Osteocyte (in vitro differentiated cells): ENCODE measurements at regions not wholly inside any gene's neighbourhood (a gene's known extent, or its start where the extent isn't known, plus 50 kb on each side); places are given as distances from the start of the nearest gene placed in this dataset.

Experiments used
- DNase-seq: peaks from one replicate; pipeline ENCODE4 v3.0.0; 2021; ENCODE audit warnings: mixed read lengths; ENCODE audit not compliant: unreplicated experiment; ENCODE audit errors: extremely low spot score
- H3K27ac Mint-ChIP-seq: one replicate; pipeline ENCODE4 v1.8.0; 2021; ENCODE audit warnings: mild to moderate bottlenecking, mixed read lengths; ENCODE audit not compliant: unreplicated experiment
- H3K27me3 Mint-ChIP-seq: one replicate; pipeline ENCODE4 v1.8.0; 2021; ENCODE audit warnings: mixed read lengths; ENCODE audit not compliant: unreplicated experiment
- H3K36me3 Mint-ChIP-seq: one replicate; pipeline ENCODE4 v1.8.0; 2021; ENCODE audit warnings: mixed read lengths; ENCODE audit not compliant: unreplicated experiment
- H3K4me1 Mint-ChIP-seq: one replicate; pipeline ENCODE4 v1.8.0; 2021; ENCODE audit warnings: mixed read lengths; ENCODE audit not compliant: unreplicated experiment
- H3K4me3 Mint-ChIP-seq: one replicate; pipeline ENCODE4 v1.8.0; 2021; ENCODE audit warnings: mild to moderate bottlenecking, moderate library complexity, mixed read lengths; ENCODE audit not compliant: unreplicated experiment
- H3K9me3 Mint-ChIP-seq: one replicate; pipeline ENCODE4 v1.8.0; 2021; ENCODE audit warnings: mixed read lengths; ENCODE audit not compliant: unreplicated experiment
- CTCF ChIP-seq: fragments of 200-600 bp; sonication (generic); IDR thresholded peaks from 2 replicates; pipeline ENCODE4 v1.5.0; 2021; ENCODE audit warnings: antibody characterized with exemption, mild to moderate bottlenecking, moderate library complexity

- Mint-ChIP-seq H3K27ac (no peak overlapping the region), H3K36me3 (no peaks in the 10 kb centered on the region), H3K27me3 (no peaks in the 10 kb centered on the region), H3K4me3 (no peak overlapping the region), H3K4me1 (peaks cover 3% of the 10 kb centered on the region), H3K9me3 (peaks cover 4% of the 10 kb centered on the region)
- no peak for TF ChIP-seq CTCF
- no peak for DNase-seq
These were observed 290.3 kb upstream of the MMADHC start for GRCh38 chr2:149877913-149878312.

- no peaks in the 10 kb centered on the region for H3K36me3 Mint-ChIP-seq
- peaks cover 3% of the 10 kb centered on the region for H3K4me1 Mint-ChIP-seq
- no peak overlapping the region for H3K27ac Mint-ChIP-seq
- DNase-seq: no peak
- H3K4me3 Mint-ChIP-seq: no peak overlapping the region
- TF ChIP-seq CTCF: no peak
- H3K9me3 Mint-ChIP-seq: peaks cover 4% of the 10 kb centered on the region
- H3K27me3 Mint-ChIP-seq: no peaks in the 10 kb centered on the region
These were observed 289.5 kb upstream of the MMADHC start for GRCh38 chr2:149877074-149877473.

GRCh38 chr2:149873936-149874335 lies 286.4 kb upstream of the MMADHC start:
- no peak for DNase-seq
- no peak for TF ChIP-seq CTCF
- H3K9me3 Mint-ChIP-seq: peaks cover 5% of the 10 kb centered on the region
- H3K4me1 Mint-ChIP-seq: peaks cover 3% of the 10 kb centered on the region
- H3K27ac Mint-ChIP-seq: no peak overlapping the region
- H3K36me3 Mint-ChIP-seq: no peaks in the 10 kb centered on the region
- H3K4me3 Mint-ChIP-seq: no peak overlapping the region
- H3K27me3 Mint-ChIP-seq: no peaks in the 10 kb centered on the region

- TF ChIP-seq CTCF: no peak
- H3K36me3 Mint-ChIP-seq: no peaks in the 10 kb centered on the region
- no peaks in the 10 kb centered on the region for H3K27me3 Mint-ChIP-seq
- no peak overlapping the region for H3K27ac Mint-ChIP-seq
- no peak for DNase-seq
- H3K9me3 Mint-ChIP-seq: peaks cover 11% of the 10 kb centered on the region
- no peaks in the 10 kb centered on the region for H3K4me1 Mint-ChIP-seq
- no peak overlapping the region for H3K4me3 Mint-ChIP-seq
These were observed 285.1 kb upstream of the MMADHC start for GRCh38 chr2:149872638-149873150.

- no peak for TF ChIP-seq CTCF
- Mint-ChIP-seq H3K4me1 (no peaks in the 10 kb centered on the region), H3K9me3 (peaks cover 11% of the 10 kb centered on the region), H3K27me3 (no peaks in the 10 kb centered on the region), H3K36me3 (no peaks in the 10 kb centered on the region), H3K27ac (no peak overlapping the region), H3K4me3 (no peak overlapping the region)
- DNase-seq: no peak
These were observed 284.5 kb upstream of the MMADHC start for GRCh38 chr2:149872041-149872440.
